Left forelimb (tissue), 1 donor: ENCODE measurements at regions not wholly inside any gene's neighbourhood (a gene's known extent, or its start where the extent isn't known, plus 50 kb on each side); places are given as distances from the start of the nearest gene placed in this dataset.

Source experiments
- DNase-seq: peaks from one replicate; pipeline ENCODE4 v3.0.0-alpha.2; 2018; ENCODE audit warnings: low spot score

DNA sequence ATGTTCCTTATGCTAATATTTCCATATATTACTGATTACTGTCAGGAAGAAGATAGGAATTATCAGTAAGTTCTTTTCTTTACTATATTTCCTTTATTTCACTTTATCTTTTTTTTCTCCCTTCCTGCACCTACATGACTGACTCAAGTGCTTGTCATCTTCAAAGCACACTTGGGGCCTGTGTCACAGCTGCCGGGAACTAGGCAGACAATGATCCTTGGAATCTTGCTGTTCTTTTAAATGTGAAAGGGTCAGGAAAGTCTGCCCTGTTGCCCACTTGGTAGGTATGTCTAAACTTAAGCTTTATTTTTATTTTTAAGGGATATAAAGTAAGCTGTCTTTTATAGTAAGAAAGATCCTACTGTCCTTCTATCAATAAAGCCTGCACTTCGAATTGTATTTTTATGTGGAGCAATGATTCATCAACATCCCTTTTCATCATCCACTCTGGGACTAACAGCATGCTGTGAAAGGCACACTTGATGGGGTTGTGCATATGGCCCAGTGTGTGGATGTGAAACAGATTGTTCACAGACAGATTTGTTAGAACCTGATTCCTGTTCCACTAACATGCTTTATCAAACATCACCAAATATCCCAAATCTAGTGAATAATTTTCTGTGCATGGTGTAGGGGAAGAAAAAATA, 556.9 kb downstream of the DNAJB9 start:
- no peak for DNase-seq

DNA sequence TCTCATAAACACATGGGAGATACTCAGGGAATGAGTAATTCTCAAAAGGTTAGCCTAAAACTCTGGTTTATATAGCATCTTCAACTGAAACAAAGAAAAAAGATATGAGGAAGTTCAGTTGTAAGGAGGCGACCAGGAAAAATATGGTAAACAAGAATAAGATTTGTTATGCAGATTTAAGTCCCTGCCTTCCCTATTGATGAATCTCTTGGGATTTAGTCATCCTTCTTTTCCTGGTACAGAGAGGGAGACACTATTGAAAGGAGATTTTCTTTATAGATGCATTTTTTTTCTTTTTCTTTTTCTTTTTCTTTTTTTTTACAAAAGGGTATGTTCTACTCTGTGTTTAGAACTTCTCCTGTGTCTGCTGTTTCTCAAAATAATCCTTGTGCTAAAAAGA, 557.5 kb downstream of the DNAJB9 start:
- no peak for DNase-seq

DNA sequence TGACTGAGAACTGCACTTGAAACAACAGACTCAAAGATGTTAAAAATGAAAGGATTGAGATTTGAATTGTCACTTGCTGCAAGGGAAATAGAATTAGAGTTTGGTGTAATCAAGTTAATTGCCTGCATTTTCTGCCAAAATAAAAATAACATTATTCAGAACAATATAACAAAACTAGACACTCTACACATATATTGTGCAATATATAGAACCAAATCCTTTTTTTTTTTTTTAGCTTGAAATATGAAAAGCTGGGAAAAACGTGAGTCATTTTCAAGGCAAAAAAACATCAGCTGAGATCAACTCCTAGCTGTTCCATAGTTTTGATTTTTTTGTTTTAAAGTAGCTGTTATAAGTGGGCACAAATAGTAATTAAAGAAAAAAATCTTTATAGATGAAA, 561.5 kb downstream of the DNAJB9 start:
- DNase-seq: no peak

DNA sequence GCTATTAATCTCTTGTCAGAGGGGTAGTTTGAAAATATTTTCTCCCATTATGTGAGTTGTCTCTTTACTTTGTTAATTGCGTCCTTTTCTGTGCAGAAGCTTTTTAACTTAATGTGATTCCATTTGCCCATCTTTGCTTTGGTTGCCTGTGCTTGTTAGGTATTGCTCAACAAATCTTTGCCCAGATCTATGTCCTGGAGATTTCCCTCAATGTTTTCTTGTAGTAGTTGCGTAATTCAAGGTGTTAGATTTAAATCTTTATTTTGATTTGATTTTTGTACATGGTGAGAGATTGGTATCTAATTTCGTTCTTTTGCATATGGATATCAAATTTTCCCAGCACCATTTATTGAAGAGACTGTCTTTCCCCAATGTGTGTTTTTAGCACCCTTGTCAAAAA, 567.2 kb downstream of the DNAJB9 start:
- no peak for DNase-seq

DNA sequence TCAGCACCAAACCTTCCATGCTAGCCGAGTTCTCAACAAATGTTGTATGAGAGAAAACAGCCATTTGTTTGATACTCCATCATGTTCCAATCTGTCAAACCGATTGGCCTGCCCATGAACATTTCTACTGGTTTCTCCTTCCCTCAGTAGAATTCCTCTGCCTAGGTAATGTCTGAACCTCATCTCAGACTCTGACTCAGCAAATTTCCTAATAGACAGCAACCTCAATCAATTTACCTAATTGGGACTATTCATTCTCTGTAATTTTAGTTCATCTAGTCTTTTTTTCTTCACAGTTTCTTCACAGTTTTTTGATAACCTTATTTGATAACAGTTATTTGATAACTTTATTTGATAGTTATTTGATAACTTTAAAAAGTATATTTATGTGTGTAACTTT, 585.1 kb downstream of the DNAJB9 start:
- no peak for DNase-seq

DNA sequence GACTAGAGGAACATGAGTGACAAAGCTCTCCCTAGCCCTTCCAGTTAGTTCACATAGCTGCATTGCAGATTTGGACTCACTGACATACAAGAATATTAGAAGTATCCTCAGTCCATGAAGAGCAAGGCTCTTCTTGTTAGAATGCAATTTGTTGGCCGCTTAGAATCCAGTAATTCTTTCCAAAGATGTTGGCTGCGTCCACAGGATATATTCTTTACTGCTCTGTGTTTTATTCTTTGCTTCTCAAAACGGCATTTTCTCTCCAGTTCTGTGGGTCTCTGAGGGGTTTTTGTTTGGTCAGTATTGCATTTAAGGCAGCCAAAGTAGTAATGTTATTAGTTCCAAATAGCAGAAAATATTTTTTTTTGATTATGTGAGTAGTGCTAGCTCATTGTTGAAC, 588.6 kb downstream of the DNAJB9 start:
- DNase-seq: no peak

DNA sequence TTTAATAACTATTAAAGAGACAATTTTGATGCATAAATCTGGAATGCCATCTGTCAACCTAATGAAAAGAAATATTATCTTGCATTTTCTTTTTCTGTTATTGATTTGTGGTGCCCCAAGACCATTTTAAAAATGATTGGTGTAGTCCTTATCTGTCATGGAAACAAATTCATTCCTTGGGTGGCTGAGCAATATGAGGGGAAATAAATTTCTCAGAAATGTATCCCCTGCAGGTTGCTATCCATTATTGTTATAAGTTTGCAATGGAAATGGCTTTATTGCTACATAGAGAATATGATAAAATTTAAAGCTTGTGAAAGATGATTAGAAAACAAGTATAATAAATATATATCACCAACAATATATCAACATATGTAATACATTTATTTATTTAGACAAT, 607.0 kb downstream of the DNAJB9 start:
- no peak for DNase-seq

DNA sequence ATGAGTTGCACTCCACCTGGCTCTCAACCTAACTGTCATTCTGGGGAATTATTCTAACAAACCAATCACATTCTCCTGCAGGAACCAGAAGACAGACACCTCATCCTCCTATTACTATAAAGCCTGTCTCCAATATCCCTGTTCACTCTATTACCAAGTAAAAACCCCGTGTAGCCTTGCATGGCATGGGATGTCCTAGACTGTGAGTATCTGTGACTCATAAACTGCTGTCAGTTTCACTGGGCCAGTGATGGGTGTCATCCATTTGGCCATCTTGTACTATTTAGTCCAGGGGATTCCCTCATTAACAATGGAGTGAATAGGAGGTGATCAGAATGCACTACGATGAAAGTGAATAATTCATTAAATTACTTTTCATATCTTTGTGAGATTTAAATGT, 608.7 kb downstream of the DNAJB9 start:
- no peak for DNase-seq

DNA sequence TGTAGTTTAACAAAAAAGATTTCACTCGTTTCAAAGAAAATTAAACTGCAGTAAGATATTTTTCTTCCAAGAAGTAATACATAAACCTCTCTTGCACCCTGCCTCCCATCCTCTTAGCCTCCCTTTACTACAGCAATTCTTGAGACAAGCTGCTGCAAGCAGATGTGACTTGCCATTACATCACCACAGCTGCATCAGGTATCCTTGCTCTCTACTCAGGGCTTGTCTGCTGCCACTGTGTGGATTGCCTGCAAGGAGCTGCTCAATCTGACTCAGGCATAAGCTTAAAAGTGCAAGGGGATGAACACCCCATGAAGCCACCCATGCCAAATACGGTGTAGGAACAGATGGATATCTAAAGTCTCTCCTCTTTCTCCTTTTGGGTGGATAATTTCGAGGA, 609.9 kb downstream of the DNAJB9 start:
- no peak for DNase-seq

DNA sequence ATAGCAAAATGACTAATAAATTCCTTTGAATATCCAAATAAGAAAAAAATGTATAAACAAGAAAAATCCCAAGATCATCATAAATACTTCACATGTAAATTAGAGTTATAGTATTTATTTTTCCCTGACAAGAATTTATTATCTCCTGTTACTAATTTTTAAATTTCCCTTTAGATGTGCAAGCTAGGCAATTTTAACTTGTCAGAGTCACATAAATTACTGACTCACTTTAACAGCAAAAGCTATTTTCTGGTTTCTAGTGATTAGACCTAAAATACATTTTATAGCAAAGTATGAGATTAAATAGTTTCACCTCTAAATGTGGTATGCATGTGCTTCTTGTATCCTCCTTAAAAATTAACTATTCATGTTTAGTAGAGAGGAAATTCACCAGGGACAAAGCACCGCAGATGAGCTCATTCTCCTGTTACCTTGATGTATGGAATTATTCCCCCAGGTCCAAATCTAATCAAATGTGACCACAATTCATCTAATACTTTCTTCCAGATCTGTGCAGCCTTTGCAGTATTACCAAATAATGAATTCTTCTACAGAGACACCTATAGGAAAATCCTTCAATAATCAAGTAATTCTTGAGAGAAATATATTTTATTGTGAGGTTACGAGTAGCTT, 621.2 kb downstream of the DNAJB9 start:
- DNase-seq: no peak

DNA sequence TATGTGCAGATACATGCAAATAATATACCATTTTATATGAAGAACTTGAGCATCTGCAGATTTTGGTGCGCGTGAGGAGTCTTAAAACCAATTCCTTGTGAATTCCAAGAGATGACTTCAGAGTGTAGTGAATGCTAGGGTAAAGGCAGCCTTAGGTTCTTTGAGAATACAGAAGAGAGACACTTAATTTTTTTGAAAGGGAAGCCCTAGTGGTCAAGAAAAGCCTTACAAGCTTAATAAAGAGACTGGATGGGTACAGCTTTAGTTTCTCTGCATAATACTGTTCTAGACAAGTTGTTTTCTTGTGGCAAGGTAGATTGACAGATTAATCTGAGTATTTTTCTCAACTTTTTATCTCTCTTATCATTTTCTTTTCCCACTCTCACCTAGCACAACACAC, 636.5 kb downstream of the DNAJB9 start:
- DNase-seq: no peak

DNA sequence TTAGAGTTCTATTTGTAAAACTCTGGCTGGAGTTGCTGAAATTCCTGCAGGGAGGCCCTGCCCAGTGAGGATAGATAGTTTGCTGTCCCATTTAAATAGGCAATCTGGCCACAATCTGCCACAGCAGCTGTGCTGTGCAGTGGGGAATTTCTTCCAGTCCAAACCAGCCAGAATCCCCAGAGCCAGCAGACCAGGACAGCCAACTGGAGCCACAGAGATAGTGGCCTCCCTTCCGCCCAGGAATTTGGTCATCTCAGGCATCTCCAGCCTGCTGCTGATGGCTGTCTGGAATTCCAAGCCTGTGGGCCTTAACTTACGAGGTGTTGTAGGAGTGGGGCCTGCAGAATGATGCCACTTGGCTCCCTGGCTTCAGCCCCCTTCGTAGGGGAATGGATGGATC, 643.4 kb downstream of the DNAJB9 start:
- DNase-seq: no peak

DNA sequence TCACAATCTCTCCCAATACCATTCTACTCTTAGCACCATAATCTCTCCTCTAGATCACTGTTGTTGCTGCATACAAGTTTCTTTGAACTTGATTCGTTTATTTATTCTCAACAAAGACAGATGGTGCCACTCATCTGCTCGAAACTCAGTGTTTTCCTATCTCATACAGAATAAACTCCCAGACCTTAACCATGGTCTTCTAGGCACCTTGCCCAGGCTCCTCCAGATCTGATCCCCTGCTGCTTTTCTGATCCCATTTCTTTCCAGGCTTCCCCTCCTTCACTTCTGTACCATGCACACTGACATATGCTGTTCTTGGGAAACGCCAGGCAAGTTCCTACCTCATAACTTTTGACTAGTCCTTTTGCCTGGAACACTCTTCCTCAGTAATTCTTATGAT, 645.7 kb downstream of the DNAJB9 start:
- DNase-seq: no peak

DNA sequence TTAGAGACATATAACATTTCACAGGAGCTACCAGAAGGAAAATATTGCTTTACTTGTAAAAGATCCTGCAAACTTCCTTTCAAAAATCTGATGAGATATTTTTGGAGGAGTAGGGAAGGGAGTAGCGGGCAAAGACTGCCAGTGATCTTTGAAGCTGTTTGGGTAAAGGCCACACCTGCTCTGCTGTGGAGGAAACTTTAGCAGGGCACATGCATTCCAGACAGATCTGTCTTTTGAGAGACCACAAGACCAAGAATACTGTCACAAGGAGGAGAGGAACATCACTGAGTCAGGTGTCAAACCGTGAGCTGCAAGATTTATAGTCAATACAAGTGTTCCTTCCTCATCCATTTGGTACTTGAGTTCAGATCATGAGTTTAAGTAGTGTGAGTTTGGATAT, 654.4 kb downstream of the DNAJB9 start:
- DNase-seq: no peak

DNA sequence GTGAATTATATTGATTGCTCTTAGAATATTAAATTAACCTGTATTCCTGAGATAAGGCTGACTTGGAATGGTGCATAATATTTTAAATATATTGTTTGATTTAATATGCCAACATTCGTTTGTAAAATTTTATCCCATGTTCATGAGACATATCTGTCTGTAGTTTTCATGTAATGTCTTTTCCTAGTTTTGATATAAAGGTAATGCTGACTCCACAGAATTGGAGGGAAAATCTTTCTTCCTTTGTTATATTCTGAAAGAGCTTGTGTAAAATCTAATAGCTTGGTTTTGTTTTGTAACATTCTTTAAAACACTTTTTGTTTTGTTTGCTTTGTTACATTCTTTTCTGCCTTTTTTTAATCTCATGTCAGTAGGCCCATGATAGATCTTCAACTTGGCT, 657.0 kb downstream of the DNAJB9 start:
- DNase-seq: no peak

DNA sequence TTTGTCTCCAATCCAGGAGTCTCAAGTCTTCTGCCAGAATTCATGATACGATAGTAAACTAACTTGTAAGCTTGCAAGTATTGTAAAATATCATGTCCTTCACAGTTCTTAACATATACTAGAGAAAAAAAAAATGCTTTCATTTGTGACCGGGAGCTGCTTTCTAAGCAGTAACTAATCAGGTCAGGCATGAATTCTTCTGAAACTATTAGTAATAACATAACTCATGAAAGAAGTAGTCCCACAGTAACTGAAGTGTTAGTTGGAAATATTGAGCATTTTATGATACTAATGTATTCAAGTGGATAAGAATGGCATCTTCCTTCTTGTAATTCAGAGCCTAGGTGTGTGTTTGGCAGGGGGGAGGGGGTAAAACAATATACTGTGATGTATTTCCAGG, 665.6 kb downstream of the DNAJB9 start:
- no peak for DNase-seq

DNA sequence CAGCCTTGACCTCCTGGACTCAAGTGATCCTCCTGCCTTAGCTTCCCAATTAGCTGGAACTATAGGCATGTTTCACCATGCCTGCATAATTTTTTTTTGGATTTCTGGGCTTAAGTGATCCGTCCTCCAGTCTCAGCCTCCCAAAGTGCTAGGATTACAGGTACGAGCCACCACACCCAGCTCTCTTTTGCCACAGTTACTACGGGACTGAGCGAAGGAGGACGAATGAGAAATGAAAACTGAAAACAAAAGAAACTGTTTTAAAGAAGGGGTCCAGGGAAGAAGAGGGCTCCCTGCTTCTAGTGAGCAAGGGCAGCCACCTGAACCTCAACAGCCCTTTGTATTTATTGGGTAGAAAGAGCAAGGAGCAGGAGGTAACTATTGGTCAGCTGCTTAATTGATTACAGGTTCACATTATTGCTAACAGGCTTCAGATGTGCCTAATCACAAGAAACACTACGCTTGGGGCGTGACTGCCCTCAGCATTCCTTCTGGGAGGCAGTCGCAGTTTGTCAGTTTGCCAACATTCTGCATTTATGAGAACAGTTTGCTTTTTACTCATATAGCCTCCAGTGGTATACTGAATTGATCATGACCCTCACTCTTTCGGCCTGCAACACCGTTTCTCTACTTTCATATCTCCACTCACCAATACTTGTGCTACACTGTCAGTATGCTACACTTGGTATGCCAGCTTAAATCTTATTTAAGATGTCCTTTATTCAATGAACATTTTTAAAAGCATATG, 676.8 kb downstream of the DNAJB9 start:
- DNase-seq: no peak

DNA sequence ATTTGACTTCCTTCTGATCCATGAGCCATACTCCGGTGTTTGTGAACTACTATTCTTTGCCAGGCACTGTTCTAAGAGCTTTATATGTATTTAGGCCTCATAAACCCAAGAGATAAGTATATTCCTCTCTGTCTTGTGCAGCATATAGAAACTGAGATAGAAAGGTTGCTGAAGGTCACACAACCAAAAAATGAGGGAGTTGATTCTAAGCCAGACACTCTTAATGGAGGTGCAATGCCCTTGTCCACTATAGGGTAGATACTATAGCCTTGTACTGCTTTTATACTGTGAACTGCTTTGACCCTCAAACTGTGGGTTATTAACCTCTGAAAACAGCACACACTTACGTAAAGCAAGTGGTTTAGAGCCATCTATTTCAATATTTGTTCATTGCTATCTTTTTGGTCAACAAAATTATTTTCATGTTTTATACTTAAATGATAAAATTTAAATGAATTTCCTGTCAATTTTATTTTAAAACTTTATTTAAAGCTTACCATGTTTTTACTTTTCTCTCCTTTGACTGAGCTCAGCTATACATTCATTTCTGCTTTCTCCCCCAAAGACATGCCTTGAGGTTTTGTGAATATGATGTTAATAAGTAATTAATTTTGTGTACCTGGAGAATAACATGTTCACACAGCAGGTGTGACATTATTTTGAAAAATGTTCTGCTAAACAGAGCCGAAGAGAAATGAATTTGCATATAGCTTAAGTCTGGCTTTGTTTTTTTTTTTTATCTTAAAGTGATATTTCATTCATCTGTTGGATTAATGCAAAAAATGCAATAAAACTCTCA, 687.3 kb downstream of the DNAJB9 start:
- no peak for DNase-seq

DNA sequence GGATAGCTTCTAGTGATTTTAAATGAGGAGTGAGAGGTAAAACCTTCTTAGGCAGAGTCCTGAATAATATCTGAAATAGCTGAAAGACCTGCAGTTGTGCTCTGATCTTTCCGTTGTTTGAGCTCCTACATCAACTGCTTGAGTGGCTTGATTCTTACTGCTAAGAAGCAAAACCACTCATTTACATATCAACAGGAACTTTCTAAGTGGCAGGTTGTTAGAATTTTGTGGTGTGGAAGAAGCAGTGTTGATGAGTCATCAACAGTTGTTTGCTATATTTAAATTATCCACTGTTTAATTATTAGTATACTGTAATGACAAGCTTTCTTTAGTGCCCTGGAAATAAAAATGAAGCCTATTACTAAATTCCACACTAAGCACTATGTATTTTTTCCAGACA, 689.5 kb downstream of the DNAJB9 start:
- DNase-seq: no peak

DNA sequence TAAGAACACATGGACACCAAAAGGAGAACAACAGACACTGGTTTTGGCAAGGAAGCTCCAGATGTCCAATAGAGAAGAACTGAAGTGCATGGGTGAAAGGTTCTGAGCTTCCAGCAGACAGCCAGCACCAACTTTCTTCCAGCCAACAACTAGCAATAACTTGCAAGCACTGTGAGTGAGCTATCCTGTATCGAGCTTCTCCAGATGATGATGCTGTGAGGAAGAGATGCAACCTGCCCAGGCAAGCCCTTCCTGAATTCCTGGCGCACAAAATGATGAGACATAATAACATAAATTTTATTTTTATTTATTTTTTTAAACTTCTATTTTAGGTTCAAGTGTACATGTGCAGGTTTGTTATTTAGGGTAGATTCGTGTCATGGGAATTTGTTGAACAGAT, 692.1 kb downstream of the DNAJB9 start:
- DNase-seq: no peak

DNA sequence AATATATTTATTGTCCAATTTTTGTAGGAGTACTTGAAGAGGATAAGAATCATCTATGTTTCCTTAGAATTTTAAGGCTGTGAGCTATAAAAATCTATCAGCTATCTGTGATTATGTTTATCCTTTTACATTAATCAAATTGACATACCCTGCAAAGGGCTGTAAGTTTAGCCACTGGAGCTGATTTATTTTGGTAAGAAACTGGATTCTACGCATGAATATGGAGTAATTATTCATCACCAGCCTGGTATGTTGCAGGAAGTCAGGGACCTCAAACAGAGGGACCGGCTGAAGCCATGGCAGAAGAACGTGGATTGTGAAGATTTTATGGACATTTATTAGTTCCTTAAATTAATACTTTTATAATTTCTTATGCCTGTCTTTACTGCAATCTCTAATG, 696.9 kb downstream of the DNAJB9 start:
- no peak for DNase-seq

DNA sequence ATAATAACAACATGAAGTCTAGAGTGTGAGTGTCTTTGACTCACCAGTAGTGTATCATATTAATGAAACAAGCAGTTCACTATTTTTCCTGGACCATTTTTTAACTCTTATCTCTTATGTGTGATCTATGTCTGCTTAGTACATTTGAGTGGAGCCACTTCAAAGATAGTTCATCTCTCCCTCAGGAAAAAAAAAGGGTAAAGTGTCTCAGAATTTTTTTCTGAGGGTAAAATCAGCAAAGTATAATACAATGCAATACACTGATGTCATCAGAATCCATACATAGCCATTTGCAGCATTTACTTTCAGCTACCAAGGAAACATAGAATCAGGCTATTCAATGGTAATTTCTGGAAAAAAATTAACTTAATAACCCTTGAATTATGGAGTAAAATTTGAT, 706.7 kb downstream of the DNAJB9 start:
- DNase-seq: no peak

DNA sequence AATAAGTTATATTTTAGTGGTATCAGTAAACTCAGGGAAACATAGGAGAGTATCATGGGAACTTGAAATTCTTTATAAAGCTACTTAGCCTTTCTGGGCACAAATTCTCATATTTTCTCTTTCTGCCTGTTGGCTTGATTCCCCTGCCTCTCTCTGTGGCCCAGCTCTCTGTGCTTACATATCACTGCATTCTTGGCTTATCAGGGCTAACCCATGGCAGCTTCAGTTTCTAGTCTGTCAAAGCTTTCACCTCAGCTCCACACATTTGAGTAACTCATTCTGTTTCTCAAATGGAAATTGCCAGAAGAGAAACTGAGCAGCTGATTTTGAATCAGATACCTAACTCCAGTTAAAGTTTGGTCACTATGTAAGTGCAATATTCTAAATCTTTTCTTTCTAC, 713.1 kb downstream of the DNAJB9 start:
- DNase-seq: no peak
